Pancreas (tissue), 10 donors: ENCODE measurements at regions not wholly inside any gene's neighbourhood (a gene's known extent, or its start where the extent isn't known, plus 50 kb on each side); places are given as distances from the start of the nearest gene placed in this dataset.

Experiments
- ATAC-seq, 4 donors: fragments of 200-7000 bp; cut with Tn5 transposase; one replicate each; pipeline versions ENCODE4 v1.8.0 to v1.9.1; 2020; ENCODE audit warnings: mild to moderate bottlenecking in 4 of 4, moderate library complexity in 4 of 4
- DNase-seq, 6 donors: peaks; one replicate each; pipeline ENCODE4 v3.0.0-alpha.2; 2020
- FAIRE-seq: peaks from 2 replicates; lab custom pipeline; 2012; peaks lifted over from hg19 to GRCh38; lab: Jason Lieb, UNC
- H3K27ac ChIP-seq, 4 donors: fragments of 200-600 bp; sonication (generic); 1 replicate in 3 of 4; 2 replicates in 1 of 4; pipeline versions ENCODE4 v1.5.0 to v1.8.0; 2020
- H3K27me3 ChIP-seq, 4 donors: fragments of 200-600 bp; one replicate each; pipeline ENCODE4 v1.8.0; 2021
- H3K36me3 ChIP-seq, 3 donors: fragments of 200-600 bp; sonication (generic) in 1 of 3; one replicate each; pipeline versions ENCODE4 v1.5.0 to v1.8.0; 2020 to 2021
- H3K4me1 ChIP-seq, 3 donors: fragments of 200-600 bp; one replicate each; pipeline ENCODE4 v1.8.0; 2021
- H3K4me3 ChIP-seq, 4 donors: fragments of 200-600 bp; sonication (generic) in 2 of 4; one replicate each; pipeline versions ENCODE4 v1.5.0 to v1.8.0; 2020 to 2021
- H3K9me3 ChIP-seq, 4 donors: fragments of 200-600 bp; one replicate each; pipeline ENCODE4 v1.8.0; 2021
- CTCF ChIP-seq, 4 donors: fragments of 200-600 bp; sonication (generic) in 3 of 4; IDR thresholded peaks; one replicate each; pipeline versions ENCODE4 v1.5.0 to v1.8.0; 2021; ENCODE audit warnings: antibody characterized with exemption in 4 of 4
- WGBS, 2 donors: extraction: QIAGEN DNeasy Blood & Tissue Kit; methylation state at CpG; one replicate each; pipeline ENCODE4 v1.1.7; 2013; 5-methylcytosine and 5-hydroxymethylcytosine counted together
- intact Hi-C, 3 donors: fragments of 100-400 bp; cut with DNase I; formaldehyde crosslinking; loops; one replicate each; pipeline versions ENCODE4 v1.11.1 to v1.14.2; 2022
- donor health status: healthy with polysubstance abuse.
- donor health status: DM: no; HTN: no; CAD: no; lungs with moderate emphysema.
- donor health status: DM: no; HTN: no; CAD: no.
- donor health status: control.
- donor health status: control.
- donor health status: Bipolar disorder and iron deficiency.
- donor health status: DM: yes; HTN: yes; CAD: no.
- donor health status: DM: no; HTN: no; CAD: no.
- donor health status: DM: no; HTN: no; CAD: no.
- donor health status: DM: yes; HTN: yes; CAD: no.

- H3K27me3 ChIP-seq = no peaks in the 10 kb centered on the region
- DNase-seq (no peak), ATAC-seq (no peak), FAIRE-seq (no peak)
- peaks cover 0 to 5% (median 0%) of the 10 kb centered on the region in 3 donors for H3K4me1 ChIP-seq
- no peak overlapping the region for H3K27ac ChIP-seq
- no peaks in the 10 kb centered on the region for H3K36me3 ChIP-seq
- H3K9me3 ChIP-seq = no peaks in the 10 kb centered on the region
- 80 to 86% methylated on average over 7 of the region's 7 CpGs for WGBS, 2 donors
- intact Hi-C loops = no loop called here
- no peak overlapping the region for H3K4me3 ChIP-seq
- no peak for TF ChIP-seq CTCF (IDR thresholded peaks at IDR 0.05)
These were observed 708.1 kb downstream of the EFNA5 start for GRCh38 chr5:106962464-106963230.

- peak in 2 of 4 donors; percentile 16 to 44 for ATAC-seq
- Histone ChIP-seq H3K4me1 (peaks cover 0 to 1% (median 0%) of the 10 kb centered on the region in 3 donors), H3K4me3 (no peak overlapping the region), H3K27ac (no peak overlapping the region), H3K36me3 (no peaks in the 10 kb centered on the region), H3K27me3 (no peaks in the 10 kb centered on the region), H3K9me3 (no peaks in the 10 kb centered on the region)
- FAIRE-seq = no peak
- no peak for TF ChIP-seq CTCF (IDR thresholded peaks at IDR 0.05)
- DNase-seq = no peak
- intact Hi-C loops = no loop called here
- 12 to 22% methylated on average over 2 of the region's 2 CpGs for WGBS, 2 donors
These were observed 711.4 kb downstream of the EFNA5 start for GRCh38 chr5:106959387-106959786.

GRCh38 chr5:106957336-106957735, 713.4 kb downstream of the EFNA5 start:
- no peaks in the 10 kb centered on the region for H3K36me3 ChIP-seq
- TF ChIP-seq CTCF (IDR thresholded peaks at IDR 0.05) = no peak
- intact Hi-C loops = no loop called here
- no peak overlapping the region for H3K4me3 ChIP-seq
- WGBS, 2 donors = 95 to 97% methylated on average over 3 of the region's 3 CpGs
- H3K27ac ChIP-seq = no peak overlapping the region
- FAIRE-seq (no peak), ATAC-seq (no peak), DNase-seq (no peak)
- no peaks in the 10 kb centered on the region for H3K27me3 ChIP-seq
- H3K9me3 ChIP-seq = no peaks in the 10 kb centered on the region
- H3K4me1 ChIP-seq = no peaks in the 10 kb centered on the region

GRCh38 chr5:106956886-106957285, 713.9 kb downstream of the EFNA5 start:
- ATAC-seq = no peak
- no peaks in the 10 kb centered on the region for H3K27me3 ChIP-seq
- no peak for FAIRE-seq
- no peak overlapping the region for H3K27ac ChIP-seq
- intact Hi-C loops = no loop called here
- 38 to 53% methylated on average over 1 of the region's 1 CpG for WGBS, 2 donors
- no peak for TF ChIP-seq CTCF (IDR thresholded peaks at IDR 0.05)
- H3K4me3 ChIP-seq = no peak overlapping the region
- H3K36me3 ChIP-seq = no peaks in the 10 kb centered on the region
- DNase-seq = no peak
- no peaks in the 10 kb centered on the region for H3K9me3 ChIP-seq
- H3K4me1 ChIP-seq = no peaks in the 10 kb centered on the region

- no peak for DNase-seq
- no peaks in the 10 kb centered on the region for H3K4me1 ChIP-seq
- H3K9me3 ChIP-seq = no peaks in the 10 kb centered on the region
- H3K27ac ChIP-seq = no peak overlapping the region
- no peaks in the 10 kb centered on the region for H3K27me3 ChIP-seq
- 35 to 53% methylated on average over 5 of the region's 5 CpGs for WGBS, 2 donors
- FAIRE-seq = no peak
- intact Hi-C loops = no loop called here
- ATAC-seq = no peak
- no peak for TF ChIP-seq CTCF (IDR thresholded peaks at IDR 0.05)
- H3K36me3 ChIP-seq = no peaks in the 10 kb centered on the region
- H3K4me3 ChIP-seq = no peak overlapping the region
These were observed 714.5 kb downstream of the EFNA5 start for GRCh38 chr5:106956187-106956586.
